ENCODE measurements at regions not wholly inside any gene's neighbourhood (a gene's known extent, or its start where the extent isn't known, plus 50 kb on each side); places are given as distances from the start of the nearest gene placed in this dataset.

- no peaks in the 10 kb centered on the region for H3K27me3 ChIP-seq (replicated peaks; ENCODE audit: control insufficient read depth, insufficient read depth, low read length)
- no peak for DNase-seq (ENCODE audit: extremely low read depth, insufficient read length)
- H3K4me3 ChIP-seq (replicated peaks; ENCODE audit: low read depth, low read length) = no peak overlapping the region
- H3K36me3 ChIP-seq (ENCODE audit: control insufficient read depth, insufficient read depth, low read length) = no peaks in the 10 kb centered on the region
- TF ChIP-seq CTCF (IDR thresholded peaks at IDR 0.05; ENCODE audit: insufficient read depth, low read length, poor library complexity, severe bottlenecking) = no peak
Measured at GRCh38 chr6:103042336-103042735, 1648.8 kb downstream of the GRIK2 start.

GRCh38 chr6:103036846-103037245 is 1643.3 kb downstream of the GRIK2 start:
- Histone ChIP-seq H3K27me3 (replicated peaks; ENCODE audit: control insufficient read depth, insufficient read depth, low read length) (no peaks in the 10 kb centered on the region), H3K4me3 (replicated peaks; ENCODE audit: low read depth, low read length) (no peak overlapping the region), H3K36me3 (ENCODE audit: control insufficient read depth, insufficient read depth, low read length) (no peaks in the 10 kb centered on the region)
- TF ChIP-seq CTCF (IDR thresholded peaks at IDR 0.05; ENCODE audit: insufficient read depth, low read length, poor library complexity, severe bottlenecking) = no peak
- DNase-seq (ENCODE audit: extremely low read depth, insufficient read length) = no peak

- no peak for TF ChIP-seq CTCF (IDR thresholded peaks at IDR 0.05; ENCODE audit: insufficient read depth, low read length, poor library complexity, severe bottlenecking)
- Histone ChIP-seq H3K27me3 (replicated peaks; ENCODE audit: control insufficient read depth, insufficient read depth, low read length) (no peaks in the 10 kb centered on the region), H3K4me3 (replicated peaks; ENCODE audit: low read depth, low read length) (no peak overlapping the region), H3K36me3 (ENCODE audit: control insufficient read depth, insufficient read depth, low read length) (no peaks in the 10 kb centered on the region)
- DNase-seq (ENCODE audit: extremely low read depth, insufficient read length) = no peak
Measured at GRCh38 chr6:103027271-103027931, 1633.9 kb downstream of the GRIK2 start.

- Histone ChIP-seq H3K4me3 (replicated peaks; ENCODE audit: low read depth, low read length) (no peak overlapping the region), H3K36me3 (ENCODE audit: control insufficient read depth, insufficient read depth, low read length) (no peaks in the 10 kb centered on the region), H3K27me3 (replicated peaks; ENCODE audit: control insufficient read depth, insufficient read depth, low read length) (no peaks in the 10 kb centered on the region)
- no peak for DNase-seq (ENCODE audit: extremely low read depth, insufficient read length)
- no peak for TF ChIP-seq CTCF (IDR thresholded peaks at IDR 0.05; ENCODE audit: insufficient read depth, low read length, poor library complexity, severe bottlenecking)
Measured at GRCh38 chr6:103018426-103018825, 1624.9 kb downstream of the GRIK2 start.

GRCh38 chr6:103017878-103018277 is 1624.4 kb downstream of the GRIK2 start:
- H3K36me3 ChIP-seq (ENCODE audit: control insufficient read depth, insufficient read depth, low read length) = no peaks in the 10 kb centered on the region
- no peaks in the 10 kb centered on the region for H3K27me3 ChIP-seq (replicated peaks; ENCODE audit: control insufficient read depth, insufficient read depth, low read length)
- DNase-seq (ENCODE audit: extremely low read depth, insufficient read length) = no peak
- no peak overlapping the region for H3K4me3 ChIP-seq (replicated peaks; ENCODE audit: low read depth, low read length)
- no peak for TF ChIP-seq CTCF (IDR thresholded peaks at IDR 0.05; ENCODE audit: insufficient read depth, low read length, poor library complexity, severe bottlenecking)

- Histone ChIP-seq H3K36me3 (ENCODE audit: control insufficient read depth, insufficient read depth, low read length) (no peaks in the 10 kb centered on the region), H3K4me3 (replicated peaks; ENCODE audit: low read depth, low read length) (no peak overlapping the region), H3K27me3 (replicated peaks; ENCODE audit: control insufficient read depth, insufficient read depth, low read length) (no peaks in the 10 kb centered on the region)
- no peak for TF ChIP-seq CTCF (IDR thresholded peaks at IDR 0.05; ENCODE audit: insufficient read depth, low read length, poor library complexity, severe bottlenecking)
- DNase-seq (ENCODE audit: extremely low read depth, insufficient read length) = no peak
Measured at GRCh38 chr6:103011605-103012004, 1618.1 kb downstream of the GRIK2 start.
